HG02763 (cell line): ENCODE measurements at regions not wholly inside any gene's neighbourhood (a gene's known extent, or its start where the extent isn't known, plus 50 kb on each side); places are given as distances from the start of the nearest gene placed in this dataset.
"Not testable (repeated sequence)": the region's sequence is repeated elsewhere in the genome, so short reads cannot be mapped to it uniquely, and the experiment has no call there.

Experiments used
- ATAC-seq: cut with Tn5 transposase; IDR thresholded peaks from one replicate; pipeline ENCODE4 v1.9.1; 2021; ENCODE audit warnings: mild to moderate bottlenecking, moderate library complexity; ENCODE audit not compliant: unreplicated experiment

DNA sequence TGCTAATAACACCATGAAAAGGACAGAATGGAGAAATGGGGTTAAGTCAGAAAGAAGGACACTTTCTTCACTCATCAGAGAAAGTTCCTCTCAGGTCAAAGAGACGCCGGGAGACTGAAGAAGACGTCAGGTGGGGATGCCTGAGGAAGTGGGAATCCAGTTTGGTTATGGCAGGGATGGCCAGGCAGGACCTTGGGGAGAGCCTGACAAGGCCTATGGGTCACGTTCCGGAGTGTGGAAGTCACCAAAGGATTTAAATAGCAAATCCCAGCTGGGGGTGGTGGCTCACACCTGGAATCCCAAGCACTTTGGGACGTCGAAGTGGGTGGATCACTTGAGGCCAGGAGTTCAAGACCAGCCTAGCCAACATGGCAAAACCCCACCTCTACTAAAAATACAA lies 432.7 kb upstream of the SMIM21 start:
- no peak for ATAC-seq

DNA sequence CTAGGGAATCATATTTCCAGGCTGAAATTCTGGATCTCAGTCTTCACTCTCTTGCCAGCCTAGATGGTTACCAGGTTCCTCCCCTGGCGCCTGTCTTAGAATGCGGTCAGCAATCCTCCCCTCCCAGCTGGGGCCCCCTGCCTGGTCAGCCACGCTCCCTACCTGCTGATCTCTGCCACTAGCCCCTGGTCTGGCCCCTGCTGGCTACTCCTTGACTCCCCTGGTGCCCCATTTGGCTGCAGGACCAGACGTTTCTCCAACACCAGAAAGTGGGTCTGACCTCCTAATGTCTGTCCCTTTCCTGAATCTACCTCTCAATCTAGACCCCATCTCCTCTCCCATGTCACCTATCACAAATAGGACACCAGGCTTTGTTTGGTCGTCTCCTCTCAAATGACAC lies 432.0 kb upstream of the SMIM21 start:
- no peak for ATAC-seq

DNA sequence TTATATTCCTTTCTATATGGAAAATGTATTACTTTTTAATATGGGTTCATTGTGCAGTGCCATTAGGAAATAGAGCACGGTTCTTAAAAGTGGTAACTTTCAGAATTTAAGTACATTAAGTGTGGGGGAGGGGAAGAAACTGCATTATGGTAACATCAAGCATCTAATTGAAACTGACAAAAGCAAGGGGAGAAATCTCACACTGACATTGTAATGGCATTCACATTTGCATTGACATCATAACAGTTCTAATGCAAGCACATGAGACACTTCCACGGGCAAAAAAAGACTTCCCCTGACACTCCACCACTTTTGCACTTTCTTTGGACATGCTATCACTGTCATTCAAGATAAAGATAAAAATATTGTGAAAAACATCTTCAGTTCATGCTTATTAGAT lies 431.3 kb upstream of the SMIM21 start:
- ATAC-seq, result no peak

DNA sequence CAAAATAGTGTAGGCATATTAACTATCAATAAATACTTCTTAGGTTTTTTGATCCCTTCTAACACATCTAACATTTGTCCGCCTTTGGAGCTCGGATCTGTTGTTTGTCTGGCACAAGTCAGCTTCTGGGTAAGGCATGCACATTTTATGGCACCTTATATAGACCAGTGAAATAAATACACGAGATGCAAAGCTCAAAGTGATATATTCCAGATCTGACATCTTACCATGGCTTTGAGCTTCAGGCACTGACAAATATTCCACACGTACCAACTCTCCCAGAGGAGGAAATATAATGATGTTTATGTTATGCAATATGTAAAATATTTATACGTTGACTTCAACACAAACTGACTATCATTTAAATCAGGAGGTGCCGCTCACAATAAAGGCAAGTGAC lies 430.1 kb upstream of the SMIM21 start:
- ATAC-seq, result no peak

DNA sequence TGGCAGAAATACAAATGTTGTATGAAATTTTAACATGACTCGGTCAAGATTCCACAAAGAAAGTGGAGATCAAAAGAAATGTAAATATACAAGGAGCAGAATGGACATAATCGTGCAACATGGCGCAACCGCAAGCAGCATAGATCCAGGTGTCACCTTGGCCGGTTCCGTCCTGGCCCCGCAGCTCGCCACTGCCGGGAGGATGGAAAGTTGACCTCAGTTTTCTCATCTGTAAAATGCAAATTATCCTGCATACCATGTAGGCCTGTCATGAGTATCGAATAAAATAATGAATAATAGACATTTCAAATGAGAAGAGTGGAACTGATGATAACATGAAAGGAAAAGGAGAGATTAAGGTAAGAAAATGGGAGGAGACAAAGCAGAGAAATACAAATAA lies 427.3 kb upstream of the SMIM21 start:
- no peak for ATAC-seq

DNA sequence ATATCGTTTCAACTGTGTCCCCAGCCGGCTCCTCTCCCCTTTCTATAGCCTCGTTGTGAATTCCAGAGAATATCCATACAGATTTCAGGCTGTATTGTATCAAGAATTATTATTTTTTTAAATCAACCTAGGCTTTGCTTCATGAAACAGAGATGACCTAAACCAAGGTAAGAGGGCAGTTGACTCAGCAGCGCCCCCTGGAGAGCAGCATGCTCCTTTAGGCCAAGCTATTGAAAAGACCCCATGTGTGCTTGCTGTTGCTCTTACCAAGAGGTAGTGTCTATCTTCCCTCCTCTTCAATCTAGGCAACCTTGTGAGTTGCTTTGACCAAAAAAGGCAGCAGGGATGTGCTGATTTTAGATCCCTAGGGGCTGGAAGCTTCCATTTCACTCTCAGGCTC lies 426.7 kb upstream of the SMIM21 start:
- ATAC-seq, result no peak

DNA sequence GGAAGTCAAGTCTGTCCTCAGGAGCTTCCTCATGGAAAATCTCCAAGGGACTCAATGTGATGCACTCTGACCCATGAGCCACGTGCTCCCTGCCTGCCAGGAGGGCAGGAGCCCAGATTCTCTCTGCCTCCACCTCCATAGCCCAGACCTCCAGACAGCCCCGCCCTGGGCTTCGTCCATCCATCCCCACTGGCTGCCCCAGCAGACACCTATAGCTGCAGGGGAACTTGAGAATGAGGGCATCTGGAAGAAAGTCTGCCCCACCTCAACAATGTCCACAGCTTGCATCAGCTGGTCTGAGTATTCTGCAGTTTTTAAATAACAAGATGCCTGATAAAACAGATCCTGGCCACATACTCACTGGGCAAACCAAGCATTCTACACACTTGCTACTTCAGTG lies 418.8 kb upstream of the SMIM21 start:
- ATAC-seq, result no peak

DNA sequence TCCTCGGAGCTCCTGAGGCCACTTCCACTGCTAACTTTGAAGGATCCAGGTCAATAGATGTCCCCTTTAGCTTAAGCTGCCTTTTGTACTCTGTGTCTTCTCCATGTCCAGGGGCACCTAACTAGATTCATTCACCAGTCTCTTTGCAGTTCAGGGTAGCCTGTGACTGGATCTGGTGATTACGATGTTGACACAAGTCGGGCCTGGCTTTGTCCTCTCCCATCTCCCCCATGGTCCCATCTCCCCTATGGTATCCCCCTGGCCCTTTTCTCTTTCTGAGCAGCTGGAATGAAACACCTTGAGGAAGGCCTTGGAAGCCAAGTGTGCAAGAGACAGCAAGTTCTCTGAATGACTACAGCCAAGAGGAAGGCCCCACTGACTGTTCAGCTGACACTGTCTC lies 417.9 kb upstream of the SMIM21 start:
- no peak for ATAC-seq

DNA sequence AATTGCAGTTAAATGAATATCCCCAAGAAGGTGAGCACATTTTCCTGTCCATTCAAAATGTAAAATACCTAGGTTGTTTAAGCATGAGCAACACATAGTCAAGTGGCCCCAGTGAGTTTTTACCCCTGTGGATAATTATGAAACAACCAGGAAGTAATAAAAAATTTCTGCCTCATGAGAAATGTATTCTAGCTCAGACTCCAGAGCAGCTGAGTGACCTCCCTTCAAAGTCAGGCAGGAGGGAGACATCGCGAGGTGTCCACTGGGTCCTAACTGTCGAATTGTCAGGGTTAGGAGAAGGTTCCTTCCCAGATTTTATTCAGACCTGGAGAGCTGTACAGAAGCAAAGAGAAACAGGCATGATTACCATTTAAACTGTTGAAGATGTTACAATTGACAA lies 416.6 kb upstream of the SMIM21 start:
- no peak for ATAC-seq

DNA sequence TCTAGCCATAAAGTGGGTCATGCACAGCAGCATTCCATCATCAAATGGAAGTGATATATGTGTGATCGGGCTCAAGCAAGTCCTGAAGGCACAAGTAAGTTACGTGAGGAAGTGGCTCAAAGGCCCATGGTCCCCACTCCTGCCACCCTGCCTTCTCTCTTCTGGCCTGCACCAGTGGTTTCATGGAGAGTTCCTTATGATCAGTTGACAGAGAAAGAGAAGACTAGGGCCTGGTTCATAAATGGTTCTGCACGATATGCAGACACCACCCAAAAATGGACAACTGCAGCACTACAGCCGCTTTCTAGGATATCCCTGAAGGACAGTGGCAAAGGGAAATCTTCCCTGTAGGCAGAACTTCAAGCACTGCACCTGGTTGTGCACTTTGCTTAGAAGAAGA lies 412.6 kb upstream of the SMIM21 start:
- no peak for ATAC-seq

DNA sequence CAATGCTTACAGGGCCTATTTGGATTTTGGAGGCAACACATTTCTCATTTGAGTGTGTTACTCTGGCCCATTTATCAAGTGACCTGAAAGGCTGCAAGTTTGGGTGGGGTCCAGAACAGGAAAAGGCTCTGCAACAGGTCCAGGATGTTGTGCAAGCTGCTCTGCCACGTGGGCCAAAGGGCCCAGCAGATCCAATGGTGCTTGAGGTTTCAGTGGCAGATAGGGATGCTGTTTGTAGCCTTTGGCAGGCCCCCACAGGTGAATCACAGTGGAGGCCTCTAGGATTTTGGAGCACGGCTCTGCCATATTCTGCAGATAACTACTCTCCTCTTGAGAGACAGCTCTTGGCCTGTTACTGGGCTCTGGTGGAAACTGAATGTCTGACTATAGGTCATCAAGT lies 412.2 kb upstream of the SMIM21 start:
- not testable (repeated sequence) for ATAC-seq

DNA sequence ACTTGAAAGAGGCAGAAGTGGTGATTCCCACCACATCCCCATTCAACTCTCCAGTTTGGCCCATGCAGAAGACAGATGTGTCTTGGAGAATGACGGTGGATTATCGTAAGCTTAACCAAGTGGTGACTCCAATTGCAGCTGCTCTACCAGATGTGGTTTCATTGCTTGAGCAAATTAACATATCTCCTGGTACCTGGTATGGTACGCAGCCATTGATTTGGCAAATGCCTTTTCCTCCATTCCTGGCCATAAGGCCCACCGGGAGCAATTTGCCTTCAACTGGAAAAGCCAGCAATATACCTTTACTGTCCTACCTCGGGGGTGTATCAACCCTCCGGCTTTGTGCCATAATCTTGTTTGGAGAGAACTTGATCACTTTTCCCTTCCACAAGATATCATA lies 411.5 kb upstream of the SMIM21 start:
- no peak for ATAC-seq

DNA sequence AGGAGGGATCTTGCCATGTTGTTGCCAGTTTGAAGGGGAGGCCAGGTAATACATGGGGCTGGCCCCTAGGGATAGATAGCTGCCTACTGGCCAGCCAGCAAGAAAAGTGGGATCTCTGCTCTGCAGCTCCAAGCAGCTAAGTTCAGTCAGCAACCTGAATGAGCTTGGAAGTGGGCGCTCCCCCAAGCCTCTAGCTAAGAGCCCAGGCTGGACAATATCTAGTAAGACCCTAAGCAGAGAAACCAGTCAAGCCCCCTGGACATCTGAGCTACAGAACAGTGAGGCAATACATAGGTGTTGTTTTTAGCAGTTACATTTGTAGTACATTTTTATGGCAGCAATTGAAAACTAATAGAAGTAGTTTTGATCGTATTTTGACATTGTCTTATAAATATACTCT lies 409.8 kb upstream of the SMIM21 start:
- no peak for ATAC-seq

DNA sequence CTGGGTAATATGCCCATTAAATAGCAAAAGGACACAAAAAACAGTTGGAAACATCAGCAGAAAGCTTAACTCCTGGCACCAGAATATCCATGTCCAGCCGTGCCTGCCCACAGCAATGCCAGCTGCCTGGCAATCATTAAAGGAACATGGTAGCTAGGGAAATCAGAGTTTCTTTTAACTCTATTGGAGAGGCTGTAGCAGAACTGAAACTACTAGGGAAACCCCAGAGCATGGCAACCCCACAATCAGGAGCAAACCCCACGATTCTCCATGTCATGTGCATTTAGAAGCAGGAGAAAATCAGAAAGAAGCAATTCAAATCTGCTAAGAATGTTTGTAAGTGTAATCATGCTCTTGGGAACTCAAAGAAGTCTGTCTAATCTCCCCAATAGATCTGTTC lies 409.0 kb upstream of the SMIM21 start:
- no peak for ATAC-seq

DNA sequence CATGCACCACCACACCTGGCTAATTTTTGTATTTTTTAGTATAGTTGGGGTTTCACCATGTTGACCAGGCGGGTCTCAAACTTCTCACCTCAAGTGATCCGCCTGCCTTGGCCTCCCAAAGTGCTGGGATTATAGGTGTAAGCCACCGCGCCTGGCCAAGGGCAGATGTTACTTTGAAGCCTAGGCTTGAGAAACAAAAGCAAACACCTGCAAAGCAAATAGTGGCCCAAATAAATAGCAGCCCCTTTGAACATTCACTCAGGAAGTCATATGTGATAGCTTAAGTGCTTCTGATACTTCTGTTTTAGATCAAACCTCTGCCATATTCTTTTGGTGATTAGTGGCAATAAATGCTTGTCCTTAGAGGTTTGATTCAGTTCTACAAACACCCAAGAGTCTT lies 404.5 kb upstream of the SMIM21 start:
- no peak for ATAC-seq

DNA sequence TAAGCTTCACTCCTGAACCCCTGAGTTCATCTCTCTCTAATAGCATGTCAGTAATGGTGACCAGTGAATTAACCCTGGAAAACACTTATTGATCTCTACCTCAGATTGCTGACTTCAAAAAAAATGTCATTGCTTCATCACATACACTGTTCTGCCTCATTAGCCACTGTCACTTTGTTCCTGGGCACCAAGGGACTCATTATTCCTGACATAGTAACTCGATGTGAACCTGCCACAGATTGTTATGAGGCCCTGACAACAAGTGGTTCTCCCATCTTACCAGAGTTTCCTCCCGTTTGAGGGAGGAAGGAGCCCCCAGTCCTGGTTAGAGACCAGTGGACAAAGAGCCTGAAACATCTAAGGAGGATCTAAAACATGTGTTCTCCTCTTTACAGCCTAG lies 403.3 kb upstream of the SMIM21 start:
- no peak for ATAC-seq

DNA sequence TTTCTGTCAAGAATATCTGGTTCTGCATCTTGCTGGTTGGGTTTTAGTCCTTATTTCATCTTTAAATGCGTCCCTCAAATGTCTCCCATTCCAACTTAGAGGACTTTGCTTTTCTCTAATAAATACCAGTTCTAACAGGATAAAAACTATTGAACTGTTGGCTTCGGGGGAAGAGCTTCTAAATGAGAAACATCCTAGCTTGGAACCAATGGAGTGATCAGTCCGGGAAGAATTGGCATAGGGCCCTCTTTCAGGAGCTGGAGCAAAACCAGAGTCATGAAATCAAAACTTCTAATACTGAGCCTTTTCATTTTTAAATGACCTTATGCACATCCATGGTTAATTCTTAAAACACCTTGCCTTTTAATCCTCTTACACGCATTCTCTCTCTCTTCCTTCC lies 401.6 kb upstream of the SMIM21 start:
- ATAC-seq, result no peak

DNA sequence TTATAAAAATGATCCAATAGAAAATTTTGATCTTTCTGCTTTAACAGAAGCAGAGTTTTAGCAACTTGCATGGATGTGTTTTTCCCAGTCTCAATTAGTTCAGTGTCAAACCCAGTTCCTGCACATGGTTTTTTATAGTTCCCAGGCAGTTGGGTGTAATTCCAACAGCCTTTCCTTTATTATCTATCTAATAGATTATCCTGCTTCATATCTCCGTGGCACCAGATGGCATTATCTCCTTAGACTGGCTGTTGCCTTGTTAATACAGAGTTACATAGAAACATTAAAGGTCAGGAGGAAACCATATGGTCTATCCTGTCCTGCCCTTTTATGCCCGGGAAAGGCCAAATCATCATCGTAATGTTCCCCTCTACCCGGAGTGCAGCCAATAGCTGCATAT lies 400.9 kb upstream of the SMIM21 start:
- no peak for ATAC-seq

DNA sequence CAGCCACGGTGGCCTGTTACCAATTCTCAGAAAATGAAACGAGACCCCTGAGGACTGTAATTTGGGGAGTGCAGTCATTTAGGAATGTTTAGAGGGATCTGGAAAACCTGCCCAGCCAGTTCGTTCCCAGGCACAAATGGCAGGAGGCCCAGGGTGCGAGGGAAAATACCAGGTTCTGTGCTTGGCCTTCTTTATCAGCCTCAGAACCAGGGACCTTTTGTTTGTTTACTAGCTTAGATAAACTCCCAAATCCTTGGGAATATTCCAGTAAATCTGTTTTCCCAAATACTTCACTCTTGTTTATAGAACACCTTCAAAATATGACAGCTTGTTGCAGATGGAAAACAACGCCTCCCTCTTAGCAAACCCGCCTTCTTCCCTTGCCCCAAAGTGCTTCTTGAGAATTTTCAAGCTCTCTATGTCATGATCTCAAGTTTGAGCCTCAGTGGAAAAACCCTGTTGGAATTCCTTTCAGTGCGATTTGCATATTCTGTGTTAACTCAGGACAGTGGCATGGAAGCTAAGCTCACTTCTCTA lies 400.3 kb upstream of the SMIM21 start:
- ATAC-seq, result no peak

DNA sequence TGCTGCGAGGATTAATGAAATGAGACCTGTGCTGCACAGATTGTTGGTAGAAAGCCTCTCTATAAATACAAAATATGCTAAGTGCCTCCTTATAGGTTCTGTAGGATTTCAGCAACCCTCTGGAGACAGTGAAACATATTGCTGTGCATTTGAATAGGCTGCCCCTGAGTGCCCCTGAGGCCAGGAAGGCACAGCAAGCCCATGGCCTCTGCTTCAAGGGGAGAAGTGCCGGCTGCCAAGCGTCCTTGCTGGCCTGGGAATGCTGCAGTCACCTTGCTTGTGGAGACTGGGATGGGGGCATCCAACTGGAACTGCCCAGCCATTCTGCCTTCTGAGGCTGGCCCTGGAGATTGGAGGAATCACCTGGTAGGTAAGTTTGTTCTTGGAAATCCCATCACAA lies 397.2 kb upstream of the SMIM21 start:
- ATAC-seq, result no peak

DNA sequence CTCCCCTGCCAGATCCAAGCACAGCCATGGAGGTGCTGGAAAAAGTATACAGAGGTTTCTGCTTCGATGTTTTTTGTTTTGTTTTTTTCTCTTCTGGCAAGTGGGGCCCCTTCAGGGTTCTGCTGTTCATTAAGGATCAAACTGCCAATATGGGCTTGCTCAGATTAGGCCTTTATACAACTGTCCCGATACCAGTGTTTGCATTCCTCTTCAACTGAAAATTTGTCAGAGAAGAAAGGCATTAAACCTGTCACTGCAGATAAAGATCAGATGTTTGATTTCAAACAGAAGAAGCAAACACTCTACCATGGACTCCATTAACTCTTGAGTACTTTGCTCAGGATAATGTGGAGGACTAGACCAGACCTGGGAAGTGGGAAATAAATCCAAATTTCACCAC lies 396.0 kb upstream of the SMIM21 start:
- ATAC-seq, result no peak

DNA sequence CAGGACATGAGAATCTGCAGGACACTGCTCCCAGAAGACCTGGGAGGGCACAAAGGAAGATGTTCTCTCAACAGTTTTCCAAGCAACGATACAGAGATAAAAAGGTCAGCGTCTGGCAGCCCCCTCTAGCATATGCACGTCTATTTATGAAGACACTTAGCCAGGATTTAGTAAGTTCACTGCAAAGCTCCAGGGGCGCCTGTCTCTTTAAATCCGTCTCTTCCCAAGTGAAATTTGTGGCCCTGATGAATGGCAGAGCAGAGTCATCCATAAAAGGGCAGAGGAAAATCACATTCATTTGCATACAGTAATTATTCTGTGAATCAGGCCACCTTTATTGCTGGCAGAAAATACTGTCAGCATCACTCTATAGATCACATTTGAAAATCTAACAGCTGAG lies 390.9 kb upstream of the SMIM21 start:
- no peak for ATAC-seq

DNA sequence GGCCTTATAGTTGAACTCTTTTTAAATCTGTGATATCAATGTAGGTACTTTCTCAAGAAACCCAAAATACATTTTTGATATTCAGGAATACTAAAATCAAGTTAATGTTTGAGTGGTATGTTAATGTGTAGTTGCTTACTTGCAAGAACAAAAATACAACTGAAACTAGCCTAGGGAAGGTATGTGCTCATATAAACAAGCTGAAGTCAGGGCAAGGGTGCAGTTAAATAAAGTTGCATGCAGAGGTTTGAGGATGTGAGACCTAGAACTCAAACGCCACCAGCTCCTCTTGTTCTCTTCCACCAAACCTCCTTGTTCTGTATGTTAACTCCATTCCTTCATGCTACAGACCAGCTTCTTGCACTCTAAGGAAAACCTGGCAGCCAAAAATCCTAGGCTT lies 388.3 kb upstream of the SMIM21 start:
- no peak for ATAC-seq

DNA sequence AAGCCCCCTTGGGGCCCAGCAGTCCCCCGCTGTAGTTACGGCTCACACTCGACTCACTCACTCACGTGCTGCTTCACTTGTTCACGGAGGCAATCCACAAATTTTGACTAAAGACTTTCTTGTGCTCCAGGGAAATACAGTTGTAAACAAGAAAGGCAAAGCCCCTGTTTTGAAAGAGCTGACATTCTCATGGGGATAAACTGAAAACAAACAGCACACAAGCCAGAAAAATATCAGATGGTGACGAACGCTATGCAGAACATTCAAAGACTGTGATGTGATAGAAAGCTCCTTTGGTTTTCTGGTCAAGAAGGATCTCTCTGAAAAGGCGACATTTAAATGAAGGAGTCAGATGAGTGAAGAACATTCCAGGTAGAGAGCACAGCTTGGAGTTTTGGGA lies 385.3 kb upstream of the SMIM21 start:
- ATAC-seq, result no peak
